ENCODE measurements at regions not wholly inside any gene's neighbourhood (a gene's known extent, or its start where the extent isn't known, plus 50 kb on each side); places are given as distances from the start of the nearest gene placed in this dataset.

- no peaks in the 10 kb centered on the region for H3K9me3 ChIP-seq
- no peaks in the 10 kb centered on the region for H3K9me3 Mint-ChIP-seq
- DNase-seq (no peak), ATAC-seq (replicated peaks in 1 of 4) (no peak)
- H3K4me3 Mint-ChIP-seq: no peak overlapping the region
- H3K4me1 ChIP-seq (ENCODE audit: control insufficient read depth in 1 of 2, extremely low read depth in 1 of 2, insufficient read depth in 2 of 2, low read length in 2 of 2): no peaks in the 10 kb centered on the region
- peaks cover 0 to 17% of the 10 kb centered on the region in 2 experiments for H3K27me3 ChIP-seq (replicated peaks in 1 of 2; ENCODE audit: control insufficient read depth in 2 of 2, extremely low read depth in 1 of 2, insufficient read depth in 2 of 2, low read length in 1 of 2)
- H3K4me3 ChIP-seq (ENCODE audit: control insufficient read depth in 1 of 2, extremely low read depth in 1 of 2, low read length in 1 of 2): no peak overlapping the region
- no peaks in the 10 kb centered on the region for H3K4me1 Mint-ChIP-seq
- 88% methylated on average over 3 of the region's 4 CpGs for WGBS (ENCODE audit: insufficient coverage)
- CTCF ChIA-PET: no interaction called here
- H3K27ac ChIP-seq (ENCODE audit: low read length): no peak overlapping the region
- peaks cover 9 to 13% of the 10 kb centered on the region in 2 donors for H3K27me3 Mint-ChIP-seq
- H3K27ac Mint-ChIP-seq: no peak overlapping the region
- H3K36me3 ChIP-seq (ENCODE audit: control insufficient read depth in 2 of 2, extremely low read depth in 1 of 2, insufficient read depth in 1 of 2, low read length in 1 of 2): no peaks in the 10 kb centered on the region
- H3K36me3 Mint-ChIP-seq: no peaks in the 10 kb centered on the region
- POLR2A ChIA-PET: no interaction called here
These were observed 133.4 kb upstream of the AGAP1 start for GRCh38 chr2:235360446-235360845.

GRCh38 chr2:235365743-235366142, 128.1 kb upstream of the AGAP1 start:
- POLR2A ChIA-PET: no interaction called here

GRCh38 chr2:235366390-235366789, 127.5 kb upstream of the AGAP1 start:
- Histone ChIP-seq H3K9me3 (no peaks in the 10 kb centered on the region), H3K27me3 (replicated peaks in 1 of 2; ENCODE audit: control insufficient read depth in 2 of 2, extremely low read depth in 1 of 2, insufficient read depth in 2 of 2, low read length in 1 of 2) (peaks cover 0 to 24% of the 10 kb centered on the region in 2 experiments), H3K36me3 (ENCODE audit: control insufficient read depth in 2 of 2, extremely low read depth in 1 of 2, insufficient read depth in 1 of 2, low read length in 1 of 2) (no peaks in the 10 kb centered on the region), H3K4me3 (ENCODE audit: control insufficient read depth in 1 of 2, extremely low read depth in 1 of 2, low read length in 1 of 2) (no peak overlapping the region), H3K27ac (ENCODE audit: low read length) (no peak overlapping the region), H3K4me1 (ENCODE audit: control insufficient read depth in 1 of 2, extremely low read depth in 1 of 2, insufficient read depth in 2 of 2, low read length in 2 of 2) (no peaks in the 10 kb centered on the region)
- Mint-ChIP-seq H3K4me3 (no peak overlapping the region), H3K27me3 (peaks cover 10 to 18% of the 10 kb centered on the region in 2 donors), H3K9me3 (no peaks in the 10 kb centered on the region), H3K36me3 (no peaks in the 10 kb centered on the region), H3K27ac (no peak overlapping the region), H3K4me1 (no peaks in the 10 kb centered on the region)
- 88% methylated on average over 4 of the region's 6 CpGs for WGBS (ENCODE audit: insufficient coverage)
- ChIA-PET POLR2A (no interaction called here), CTCF (no interaction called here)
- no peak for ATAC-seq (replicated peaks in 1 of 4)
- no peak for DNase-seq

More at GRCh38 chr2:235365743-235366142, 128.1 kb upstream of the AGAP1 start:
- H3K4me3 Mint-ChIP-seq: no peak overlapping the region
- Histone ChIP-seq H3K27me3 (replicated peaks in 1 of 2; ENCODE audit: control insufficient read depth in 2 of 2, extremely low read depth in 1 of 2, insufficient read depth in 2 of 2, low read length in 1 of 2) (peaks cover 0 to 19% of the 10 kb centered on the region in 2 experiments), H3K4me3 (ENCODE audit: control insufficient read depth in 1 of 2, extremely low read depth in 1 of 2, low read length in 1 of 2) (no peak overlapping the region), H3K36me3 (ENCODE audit: control insufficient read depth in 2 of 2, extremely low read depth in 1 of 2, insufficient read depth in 1 of 2, low read length in 1 of 2) (no peaks in the 10 kb centered on the region), H3K4me1 (ENCODE audit: control insufficient read depth in 1 of 2, extremely low read depth in 1 of 2, insufficient read depth in 2 of 2, low read length in 2 of 2) (no peaks in the 10 kb centered on the region), H3K27ac (ENCODE audit: low read length) (no peak overlapping the region), H3K9me3 (no peaks in the 10 kb centered on the region)
- no peak overlapping the region for H3K27ac Mint-ChIP-seq
- CTCF ChIA-PET: no interaction called here
- H3K9me3 Mint-ChIP-seq: no peaks in the 10 kb centered on the region
- DNase-seq (no peak), ATAC-seq (replicated peaks in 1 of 4) (no peak)
- WGBS (ENCODE audit: insufficient coverage): 93% methylated on average over 2 of the region's 4 CpGs
- H3K4me1 Mint-ChIP-seq: no peaks in the 10 kb centered on the region
- H3K36me3 Mint-ChIP-seq: no peaks in the 10 kb centered on the region
- peaks cover 10 to 18% of the 10 kb centered on the region in 2 donors for H3K27me3 Mint-ChIP-seq

- no peaks in the 10 kb centered on the region for H3K4me1 ChIP-seq (ENCODE audit: control insufficient read depth in 1 of 2, extremely low read depth in 1 of 2, insufficient read depth in 2 of 2, low read length in 2 of 2)
- ChIA-PET POLR2A (no interaction called here), CTCF (interaction anchor here in 1 of 2 donors (0.5 kb wide), 1 partner anchor 20 kb away, joined by 3 read pairs; no protein-coding TSS in a partner anchor)
- no peaks in the 10 kb centered on the region for H3K9me3 ChIP-seq
- H3K36me3 Mint-ChIP-seq: no peaks in the 10 kb centered on the region
- no peak overlapping the region for H3K27ac Mint-ChIP-seq
- no peak for DNase-seq
- no peak overlapping the region for H3K27ac ChIP-seq (ENCODE audit: low read length)
- H3K4me3 ChIP-seq (ENCODE audit: control insufficient read depth in 1 of 2, extremely low read depth in 1 of 2, low read length in 1 of 2): no peak overlapping the region
- no peak overlapping the region for H3K4me3 Mint-ChIP-seq
- no peak for ATAC-seq (replicated peaks in 1 of 4)
- H3K9me3 Mint-ChIP-seq: no peaks in the 10 kb centered on the region
- peaks cover 0 to 24% of the 10 kb centered on the region in 2 experiments for H3K27me3 ChIP-seq (replicated peaks in 1 of 2; ENCODE audit: control insufficient read depth in 2 of 2, extremely low read depth in 1 of 2, insufficient read depth in 2 of 2, low read length in 1 of 2)
- peaks cover 9 to 18% of the 10 kb centered on the region in 2 donors for H3K27me3 Mint-ChIP-seq
- no peaks in the 10 kb centered on the region for H3K4me1 Mint-ChIP-seq
- H3K36me3 ChIP-seq (ENCODE audit: control insufficient read depth in 2 of 2, extremely low read depth in 1 of 2, insufficient read depth in 1 of 2, low read length in 1 of 2): no peaks in the 10 kb centered on the region
- 72% methylated on average over 6 of the region's 8 CpGs for WGBS (ENCODE audit: insufficient coverage)
These were observed 127.0 kb upstream of the AGAP1 start for GRCh38 chr2:235366807-235367206.

GRCh38 chr2:235371018-235371417, 122.8 kb upstream of the AGAP1 start:
- DNase-seq (no peak), ATAC-seq (replicated peaks in 1 of 4) (no peak)
- POLR2A ChIA-PET: no interaction called here
- Mint-ChIP-seq H3K4me3 (no peak overlapping the region), H3K36me3 (no peaks in the 10 kb centered on the region), H3K9me3 (no peaks in the 10 kb centered on the region), H3K27ac (no peak overlapping the region), H3K27me3 (peaks cover 6 to 12% of the 10 kb centered on the region in 2 donors), H3K4me1 (no peaks in the 10 kb centered on the region)
- 82% methylated on average over 5 of the region's 5 CpGs for WGBS (ENCODE audit: insufficient coverage)
- Histone ChIP-seq H3K4me3 (ENCODE audit: control insufficient read depth in 1 of 2, extremely low read depth in 1 of 2, low read length in 1 of 2) (no peak overlapping the region), H3K27me3 (replicated peaks in 1 of 2; ENCODE audit: control insufficient read depth in 2 of 2, extremely low read depth in 1 of 2, insufficient read depth in 2 of 2, low read length in 1 of 2) (peaks cover 0 to 22% of the 10 kb centered on the region in 2 experiments), H3K36me3 (ENCODE audit: control insufficient read depth in 2 of 2, extremely low read depth in 1 of 2, insufficient read depth in 1 of 2, low read length in 1 of 2) (no peaks in the 10 kb centered on the region), H3K9me3 (no peaks in the 10 kb centered on the region), H3K27ac (ENCODE audit: low read length) (no peak overlapping the region), H3K4me1 (ENCODE audit: control insufficient read depth in 1 of 2, extremely low read depth in 1 of 2, insufficient read depth in 2 of 2, low read length in 2 of 2) (no peaks in the 10 kb centered on the region)
- CTCF ChIA-PET: no interaction called here

- H3K4me3 Mint-ChIP-seq: no peak overlapping the region
- no peaks in the 10 kb centered on the region for H3K36me3 ChIP-seq (ENCODE audit: control insufficient read depth in 2 of 2, extremely low read depth in 1 of 2, insufficient read depth in 1 of 2, low read length in 1 of 2)
- H3K27ac ChIP-seq (ENCODE audit: low read length): no peak overlapping the region
- no peaks in the 10 kb centered on the region for H3K9me3 Mint-ChIP-seq
- no peak overlapping the region for H3K4me3 ChIP-seq (ENCODE audit: control insufficient read depth in 1 of 2, extremely low read depth in 1 of 2, low read length in 1 of 2)
- H3K4me1 ChIP-seq (ENCODE audit: control insufficient read depth in 1 of 2, extremely low read depth in 1 of 2, insufficient read depth in 2 of 2, low read length in 2 of 2): no peaks in the 10 kb centered on the region
- ATAC-seq (replicated peaks in 1 of 4): no peak
- peaks cover 7 to 17% of the 10 kb centered on the region in 2 donors for H3K27me3 Mint-ChIP-seq
- no peaks in the 10 kb centered on the region for H3K36me3 Mint-ChIP-seq
- no peaks in the 10 kb centered on the region for H3K4me1 Mint-ChIP-seq
- no peaks in the 10 kb centered on the region for H3K9me3 ChIP-seq
- ChIA-PET CTCF (interaction anchor here in 1 of 2 donors (0.7 kb wide), 1 partner anchor 148 kb away, joined by 3 read pairs; no protein-coding TSS in a partner anchor), POLR2A (no interaction called here)
- H3K27ac Mint-ChIP-seq: no peak overlapping the region
- no peak for DNase-seq
- H3K27me3 ChIP-seq (replicated peaks in 1 of 2; ENCODE audit: control insufficient read depth in 2 of 2, extremely low read depth in 1 of 2, insufficient read depth in 2 of 2, low read length in 1 of 2): peaks cover 0 to 15% of the 10 kb centered on the region in 2 experiments
- WGBS (ENCODE audit: insufficient coverage): 80% methylated on average over 1 of the region's 2 CpGs
These were observed 120.7 kb upstream of the AGAP1 start for GRCh38 chr2:235373171-235373570.

- H3K27me3 Mint-ChIP-seq: peaks cover 10 to 24% of the 10 kb centered on the region in 2 donors
- H3K27ac ChIP-seq (ENCODE audit: low read length): no peak overlapping the region
- H3K9me3 ChIP-seq: no peaks in the 10 kb centered on the region
- ChIA-PET POLR2A (no interaction called here), CTCF (no interaction called here)
- ATAC-seq (replicated peaks in 1 of 4): no peak
- H3K4me3 ChIP-seq (ENCODE audit: control insufficient read depth in 1 of 2, extremely low read depth in 1 of 2, low read length in 1 of 2): no peak overlapping the region
- WGBS (ENCODE audit: insufficient coverage): 64% methylated on average over 2 of the region's 4 CpGs
- peaks cover 0 to 15% of the 10 kb centered on the region in 2 experiments for H3K27me3 ChIP-seq (replicated peaks in 1 of 2; ENCODE audit: control insufficient read depth in 2 of 2, extremely low read depth in 1 of 2, insufficient read depth in 2 of 2, low read length in 1 of 2)
- H3K4me1 Mint-ChIP-seq: no peaks in the 10 kb centered on the region
- H3K36me3 ChIP-seq (ENCODE audit: control insufficient read depth in 2 of 2, extremely low read depth in 1 of 2, insufficient read depth in 1 of 2, low read length in 1 of 2): no peaks in the 10 kb centered on the region
- no peak overlapping the region for H3K27ac Mint-ChIP-seq
- no peak for DNase-seq
- H3K36me3 Mint-ChIP-seq: no peaks in the 10 kb centered on the region
- no peaks in the 10 kb centered on the region for H3K9me3 Mint-ChIP-seq
- no peaks in the 10 kb centered on the region for H3K4me1 ChIP-seq (ENCODE audit: control insufficient read depth in 1 of 2, extremely low read depth in 1 of 2, insufficient read depth in 2 of 2, low read length in 2 of 2)
- H3K4me3 Mint-ChIP-seq: no peak overlapping the region
These were observed 116.7 kb upstream of the AGAP1 start for GRCh38 chr2:235377176-235377575.
